ENCODE measurements at regions not wholly inside any gene's neighbourhood (a gene's known extent, or its start where the extent isn't known, plus 50 kb on each side); places are given as distances from the start of the nearest gene placed in this dataset.

DNA sequence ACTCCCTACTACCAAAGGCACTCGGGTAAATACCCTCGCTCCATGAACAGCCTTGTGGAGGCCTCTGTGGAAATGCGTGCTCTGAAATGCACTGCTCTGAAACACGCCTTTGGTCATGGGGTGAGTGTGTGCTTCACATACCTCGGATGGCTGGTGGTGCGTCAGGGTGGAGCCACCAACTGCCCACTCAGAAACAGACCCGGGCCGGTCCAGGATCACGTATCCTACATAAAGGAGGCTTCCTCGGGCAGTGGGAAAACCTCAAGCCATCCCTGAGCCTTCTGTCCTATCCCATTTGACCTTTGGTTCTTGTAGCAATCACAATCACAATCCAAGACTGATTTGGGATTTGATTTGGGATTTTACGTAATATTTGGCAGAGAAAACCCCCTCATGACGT lies 53.5 kb upstream of the ZNF516 start:
- no peak overlapping the region for H3K14ac ChIP-seq (replicated peaks; ENCODE audit: low read depth, low read length)
- ATAC-seq (ENCODE audit: low read depth) (no peak), DNase-seq (no peak)
- peaks cover 4% of the 10 kb centered on the region; the same call in 1 of the 2 replicates for H3K9me1 ChIP-seq (ENCODE audit: insufficient read depth, low read length)
- no peak overlapping the region for H3K4me3 ChIP-seq (ENCODE audit: insufficient read depth, low read depth, low read length)
- no peak overlapping the region for H4K5ac ChIP-seq (ENCODE audit: low read depth, low read length)
- dilution Hi-C loops (cut with HindIII; ENCODE audit: low sequenced_read_pairs, unreplicated experiment) = no loop called here
- no peak overlapping the region for H3K4me2 ChIP-seq (ENCODE audit: low read depth, low read length)
- H3K9ac ChIP-seq (ENCODE audit: low read depth, low read length) = no peak overlapping the region
- peaks cover 3% of the 10 kb centered on the region; the same call in 1 of the 2 replicates for H3K27me3 ChIP-seq (ENCODE audit: control insufficient read depth, insufficient read depth, low read length)
- H3K18ac ChIP-seq (ENCODE audit: low read depth, low read length) = no peak overlapping the region
- no peak overlapping the region for H2AK5ac ChIP-seq (ENCODE audit: low read depth, low read length)
- intact Hi-C loops (cut with micrococcal nuclease) = no loop called here
- H2BK15ac ChIP-seq (ENCODE audit: low read depth, low read length) = no peak overlapping the region
- no peak overlapping the region for H3K23ac ChIP-seq (ENCODE audit: low read depth, low read length)
- ChIA-PET CTCF (no interaction called here), POLR2A (ENCODE audit: unreplicated experiment) (no interaction called here)
- no peak overlapping the region for H2BK20ac ChIP-seq (ENCODE audit: low read depth, low read length)
- H2BK120ac ChIP-seq (ENCODE audit: low read depth, low read length) = no peak overlapping the region
- TF ChIP-seq CHD1 (IDR thresholded peaks at IDR 0.05; ENCODE audit: low read depth, low read length) = no peak
- TF ChIP-seq POLR2A (IDR thresholded peaks at IDR 0.05; ENCODE audit: low read depth, low read length) = no peak
- TF ChIP-seq FOS (IDR thresholded peaks at IDR 0.05; ENCODE audit: low read depth, low read length) = no peak
- TF ChIP-seq MXI1 (IDR thresholded peaks at IDR 0.05; ENCODE audit: borderline replicate concordance, low read depth, low read length) = no peak
- no peak for TF ChIP-seq BHLHE40 (IDR thresholded peaks at IDR 0.05; ENCODE audit: low read depth, low read length)
- in situ Hi-C loops (cut with MboI; ENCODE audit: low sequenced_read_pairs) = no loop called here
- no peaks in the 10 kb centered on the region for H3K79me1 ChIP-seq (ENCODE audit: low read depth in 1 of 2, low read length in 2 of 2)
- H2AFZ ChIP-seq (replicated peaks; ENCODE audit: low read length, poor library complexity) = no peak overlapping the region
- no TSS peak for BruUV-seq (replicated peaks)
- peaks cover 4% of the 10 kb centered on the region; the same call in 1 of the 2 replicates for H3K4me1 ChIP-seq (ENCODE audit: control insufficient read depth, insufficient read depth, low read length)
- H4K8ac ChIP-seq (ENCODE audit: low read depth in 2 of 2, low read length in 2 of 2) = no peak overlapping the region
- no peak overlapping the region for H4K91ac ChIP-seq (ENCODE audit: insufficient read depth, low read depth, low read length)
- H3K36me3 ChIP-seq (ENCODE audit: control insufficient read depth, insufficient read depth, low read length) = no peaks in the 10 kb centered on the region
- H3K9me3 ChIP-seq (ENCODE audit: control insufficient read depth, insufficient read depth, low read length) = no peaks in the 10 kb centered on the region
- H3K4ac ChIP-seq (ENCODE audit: low read depth, low read length) = no peak overlapping the region
- H3K56ac ChIP-seq (ENCODE audit: extremely low read depth, insufficient read depth, low read length) = no peak overlapping the region
- 80% methylated on average over 1 of the region's 12 CpGs; no CpG with 5 or more reads in 1 of the 2 experiments for WGBS, 2 experiments (ENCODE audit: extremely low coverage in 2 of 2, insufficient read length in 1 of 2)
- no peak overlapping the region for H2BK5ac ChIP-seq (ENCODE audit: low read depth, low read length, poor library complexity, severe bottlenecking)
- no peak overlapping the region for H2AK9ac ChIP-seq (replicated peaks; ENCODE audit: low read depth, low read length, poor library complexity)
- no peak overlapping the region for H3K27ac ChIP-seq (ENCODE audit: insufficient read depth, low read length)
- no peaks in the 10 kb centered on the region for H4K20me1 ChIP-seq (ENCODE audit: insufficient read depth, low read length)

Data from IMR-90 (cell line).